Vagina (tissue), 2 donors: ENCODE measurements at regions not wholly inside any gene's neighbourhood (a gene's known extent, or its start where the extent isn't known, plus 50 kb on each side); places are given as distances from the start of the nearest gene placed in this dataset.

Source experiments
- CTCF ChIP-seq, 3 experiments: fragments of 450-650 bp in 2 of 3; fragments of 200-600 bp in 1 of 3; sonication (generic) in 1 of 3; IDR thresholded peaks; one replicate each; pipeline ENCODE4 v1.5.1; 2017 to 2019; ENCODE audit warnings: antibody characterized with exemption in 3 of 3, mild to moderate bottlenecking in 2 of 3, moderate library complexity in 2 of 3
- POLR2AphosphoS5 ChIP-seq, 2 donors: sonication (generic); formaldehyde crosslinking; IDR thresholded peaks; one replicate each; pipeline ENCODE4 v1.9.0; 2017; ENCODE audit warnings: antibody characterized with exemption in 2 of 2, mild to moderate bottlenecking in 2 of 2, low read depth in 1 of 2; ENCODE audit not compliant: insufficient read depth in 1 of 2

- TF ChIP-seq CTCF (IDR thresholded peaks at IDR 0.05): no peak
- TF ChIP-seq POLR2AphosphoS5 (IDR thresholded peaks at IDR 0.05; ENCODE audit: insufficient read depth in 1 of 2, low read depth in 1 of 2): no peak
These were observed 118.9 kb downstream of the RIN2 start for GRCh38 chr20:19876828-19877460.
